GM12878 (cell line): ENCODE measurements at regions not wholly inside any gene's neighbourhood (a gene's known extent, or its start where the extent isn't known, plus 50 kb on each side); places are given as distances from the start of the nearest gene placed in this dataset.

Experiments
- BMI1 ChIP-seq: fragments of 450-650 bp; IDR thresholded peaks from 2 replicates; pipeline ENCODE4 v1.6.1; 2016; ENCODE audit warnings: mild to moderate bottlenecking, moderate library complexity, borderline replicate concordance
- CREB1 ChIP-seq: IDR thresholded peaks from 2 replicates; pipeline ENCODE4 v1.6.1; 2012; ENCODE audit warnings: low read depth, mild to moderate bottlenecking, inconsistent platforms
- HDGF ChIP-seq: fragments of 450-650 bp; IDR thresholded peaks from 2 replicates; pipeline ENCODE4 v1.6.1; 2016; ENCODE audit warnings: antibody characterized with exemption
- RAD51 ChIP-seq: fragments of 450-650 bp; IDR thresholded peaks from 2 replicates; pipeline ENCODE4 v1.6.1; 2016; ENCODE audit warnings: moderate library complexity, mild to moderate bottlenecking, inconsistent platforms
- TF ChIP-seq, protein P1 (sequence below): fragments of 450-650 bp; IDR thresholded peaks from 2 replicates; pipeline ENCODE4 v1.6.1; 2017; ENCODE audit warnings: mild to moderate bottlenecking, moderate library complexity
- TF ChIP-seq, protein P2 (sequence below), 3 experiments: IDR thresholded peaks in 2 of 3; conservative IDR thresholded peaks in 1 of 3; 2 replicates each; pipeline ENCODE4 v1.5.1; 2011; ENCODE audit warnings: low read depth in 3 of 3, low read length in 3 of 3, mild to moderate bottlenecking in 3 of 3, control low read depth in 2 of 3, moderate library complexity in 2 of 3, inconsistent platforms in 1 of 3, mixed read lengths in 1 of 3; ENCODE audit not compliant: control insufficient read depth in 2 of 3, insufficient read depth in 1 of 3; ENCODE audit errors: extremely low read depth in 1 of 3
- TF ChIP-seq, protein P3 (sequence below): fragments of 450-650 bp; IDR thresholded peaks from 2 replicates; pipeline ENCODE4 v1.6.1; 2017; ENCODE audit warnings: antibody characterized with exemption, mild to moderate bottlenecking, moderate library complexity

DNA sequence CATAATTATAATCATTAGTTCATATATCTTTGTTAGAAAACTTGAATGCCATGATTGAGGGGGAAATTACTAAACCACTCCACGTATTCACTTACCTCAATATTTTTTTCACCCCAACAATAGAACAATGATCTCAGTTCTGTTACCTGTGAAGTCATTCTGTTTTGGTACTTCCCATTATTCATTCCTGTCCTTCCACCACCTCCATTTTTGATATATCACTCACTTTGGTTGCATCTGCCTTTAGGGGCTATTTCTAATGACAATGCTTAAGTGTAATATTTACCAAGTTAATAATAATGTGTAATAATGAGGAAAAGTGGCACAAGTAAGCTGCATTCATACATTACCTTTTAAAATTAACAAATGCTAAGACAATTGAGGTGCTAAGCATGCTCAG is 218.4 kb downstream of the SPATA31D1 start (continued):
- TF ChIP-seq, protein P1, sequence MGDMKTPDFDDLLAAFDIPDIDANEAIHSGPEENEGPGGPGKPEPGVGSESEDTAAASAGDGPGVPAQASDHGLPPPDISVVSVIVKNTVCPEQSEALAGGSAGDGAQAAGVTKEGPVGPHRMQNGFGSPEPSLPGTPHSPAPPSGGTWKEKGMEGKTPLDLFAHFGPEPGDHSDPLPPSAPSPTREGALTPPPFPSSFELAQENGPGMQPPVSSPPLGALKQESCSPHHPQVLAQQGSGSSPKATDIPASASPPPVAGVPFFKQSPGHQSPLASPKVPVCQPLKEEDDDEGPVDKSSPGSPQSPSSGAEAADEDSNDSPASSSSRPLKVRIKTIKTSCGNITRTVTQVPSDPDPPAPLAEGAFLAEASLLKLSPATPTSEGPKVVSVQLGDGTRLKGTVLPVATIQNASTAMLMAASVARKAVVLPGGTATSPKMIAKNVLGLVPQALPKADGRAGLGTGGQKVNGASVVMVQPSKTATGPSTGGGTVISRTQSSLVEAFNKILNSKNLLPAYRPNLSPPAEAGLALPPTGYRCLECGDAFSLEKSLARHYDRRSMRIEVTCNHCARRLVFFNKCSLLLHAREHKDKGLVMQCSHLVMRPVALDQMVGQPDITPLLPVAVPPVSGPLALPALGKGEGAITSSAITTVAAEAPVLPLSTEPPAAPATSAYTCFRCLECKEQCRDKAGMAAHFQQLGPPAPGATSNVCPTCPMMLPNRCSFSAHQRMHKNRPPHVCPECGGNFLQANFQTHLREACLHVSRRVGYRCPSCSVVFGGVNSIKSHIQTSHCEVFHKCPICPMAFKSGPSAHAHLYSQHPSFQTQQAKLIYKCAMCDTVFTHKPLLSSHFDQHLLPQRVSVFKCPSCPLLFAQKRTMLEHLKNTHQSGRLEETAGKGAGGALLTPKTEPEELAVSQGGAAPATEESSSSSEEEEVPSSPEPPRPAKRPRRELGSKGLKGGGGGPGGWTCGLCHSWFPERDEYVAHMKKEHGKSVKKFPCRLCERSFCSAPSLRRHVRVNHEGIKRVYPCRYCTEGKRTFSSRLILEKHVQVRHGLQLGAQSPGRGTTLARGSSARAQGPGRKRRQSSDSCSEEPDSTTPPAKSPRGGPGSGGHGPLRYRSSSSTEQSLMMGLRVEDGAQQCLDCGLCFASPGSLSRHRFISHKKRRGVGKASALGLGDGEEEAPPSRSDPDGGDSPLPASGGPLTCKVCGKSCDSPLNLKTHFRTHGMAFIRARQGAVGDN, result no peak
- TF ChIP-seq, protein P2, sequence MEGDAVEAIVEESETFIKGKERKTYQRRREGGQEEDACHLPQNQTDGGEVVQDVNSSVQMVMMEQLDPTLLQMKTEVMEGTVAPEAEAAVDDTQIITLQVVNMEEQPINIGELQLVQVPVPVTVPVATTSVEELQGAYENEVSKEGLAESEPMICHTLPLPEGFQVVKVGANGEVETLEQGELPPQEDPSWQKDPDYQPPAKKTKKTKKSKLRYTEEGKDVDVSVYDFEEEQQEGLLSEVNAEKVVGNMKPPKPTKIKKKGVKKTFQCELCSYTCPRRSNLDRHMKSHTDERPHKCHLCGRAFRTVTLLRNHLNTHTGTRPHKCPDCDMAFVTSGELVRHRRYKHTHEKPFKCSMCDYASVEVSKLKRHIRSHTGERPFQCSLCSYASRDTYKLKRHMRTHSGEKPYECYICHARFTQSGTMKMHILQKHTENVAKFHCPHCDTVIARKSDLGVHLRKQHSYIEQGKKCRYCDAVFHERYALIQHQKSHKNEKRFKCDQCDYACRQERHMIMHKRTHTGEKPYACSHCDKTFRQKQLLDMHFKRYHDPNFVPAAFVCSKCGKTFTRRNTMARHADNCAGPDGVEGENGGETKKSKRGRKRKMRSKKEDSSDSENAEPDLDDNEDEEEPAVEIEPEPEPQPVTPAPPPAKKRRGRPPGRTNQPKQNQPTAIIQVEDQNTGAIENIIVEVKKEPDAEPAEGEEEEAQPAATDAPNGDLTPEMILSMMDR (IDR thresholded peaks at IDR 0.05 in 2 of 3, conservative IDR thresholded peaks at IDR 0.05 in 1 of 3; ENCODE audit: control insufficient read depth in 2 of 3, extremely low read depth in 1 of 3, insufficient read depth in 1 of 3, low read depth in 3 of 3, low read length in 3 of 3), result no peak
- TF ChIP-seq CREB1, result peak; percentile 44; the same call in 1 of the 2 replicates
- TF ChIP-seq RAD51, result no peak
- TF ChIP-seq, protein P3, sequence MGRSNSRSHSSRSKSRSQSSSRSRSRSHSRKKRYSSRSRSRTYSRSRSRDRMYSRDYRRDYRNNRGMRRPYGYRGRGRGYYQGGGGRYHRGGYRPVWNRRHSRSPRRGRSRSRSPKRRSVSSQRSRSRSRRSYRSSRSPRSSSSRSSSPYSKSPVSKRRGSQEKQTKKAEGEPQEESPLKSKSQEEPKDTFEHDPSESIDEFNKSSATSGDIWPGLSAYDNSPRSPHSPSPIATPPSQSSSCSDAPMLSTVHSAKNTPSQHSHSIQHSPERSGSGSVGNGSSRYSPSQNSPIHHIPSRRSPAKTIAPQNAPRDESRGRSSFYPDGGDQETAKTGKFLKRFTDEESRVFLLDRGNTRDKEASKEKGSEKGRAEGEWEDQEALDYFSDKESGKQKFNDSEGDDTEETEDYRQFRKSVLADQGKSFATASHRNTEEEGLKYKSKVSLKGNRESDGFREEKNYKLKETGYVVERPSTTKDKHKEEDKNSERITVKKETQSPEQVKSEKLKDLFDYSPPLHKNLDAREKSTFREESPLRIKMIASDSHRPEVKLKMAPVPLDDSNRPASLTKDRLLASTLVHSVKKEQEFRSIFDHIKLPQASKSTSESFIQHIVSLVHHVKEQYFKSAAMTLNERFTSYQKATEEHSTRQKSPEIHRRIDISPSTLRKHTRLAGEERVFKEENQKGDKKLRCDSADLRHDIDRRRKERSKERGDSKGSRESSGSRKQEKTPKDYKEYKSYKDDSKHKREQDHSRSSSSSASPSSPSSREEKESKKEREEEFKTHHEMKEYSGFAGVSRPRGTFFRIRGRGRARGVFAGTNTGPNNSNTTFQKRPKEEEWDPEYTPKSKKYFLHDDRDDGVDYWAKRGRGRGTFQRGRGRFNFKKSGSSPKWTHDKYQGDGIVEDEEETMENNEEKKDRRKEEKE, result no peak
- TF ChIP-seq HDGF, result no peak
- 0 out of 2 replicates have a peak, but pooled peaks have one; percentile 32 for TF ChIP-seq BMI1
